Keratinocyte (primary cell): ENCODE measurements at regions not wholly inside any gene's neighbourhood (a gene's known extent, or its start where the extent isn't known, plus 50 kb on each side); places are given as distances from the start of the nearest gene placed in this dataset.

Experiments
- EZH2 ChIP-seq: IDR thresholded peaks from one replicate; pipeline ENCODE4 v1.6.1; 2012; ENCODE audit warnings: inconsistent platforms, mild to moderate bottlenecking, low read length, moderate library complexity
- TF ChIP-seq, protein P1 (sequence below), 3 experiments: IDR thresholded peaks in 1 of 3; conservative IDR thresholded peaks in 1 of 3; optimal IDR thresholded peaks in 1 of 3; 2 replicates in 2 of 3; 3 replicates in 1 of 3; pipeline versions ENCODE3 to v1.5.1; 2011; ENCODE audit warnings: low read length in 3 of 3, mild to moderate bottlenecking in 3 of 3, moderate library complexity in 2 of 3, control low read depth in 1 of 3, inconsistent platforms in 1 of 3; ENCODE audit not compliant: insufficient read depth in 2 of 3; ENCODE audit errors: extremely low read depth in 1 of 3

GRCh38 chr11:39177678-39178077, 2281.8 kb downstream of the LRRC4C start:
- TF ChIP-seq, protein P1, sequence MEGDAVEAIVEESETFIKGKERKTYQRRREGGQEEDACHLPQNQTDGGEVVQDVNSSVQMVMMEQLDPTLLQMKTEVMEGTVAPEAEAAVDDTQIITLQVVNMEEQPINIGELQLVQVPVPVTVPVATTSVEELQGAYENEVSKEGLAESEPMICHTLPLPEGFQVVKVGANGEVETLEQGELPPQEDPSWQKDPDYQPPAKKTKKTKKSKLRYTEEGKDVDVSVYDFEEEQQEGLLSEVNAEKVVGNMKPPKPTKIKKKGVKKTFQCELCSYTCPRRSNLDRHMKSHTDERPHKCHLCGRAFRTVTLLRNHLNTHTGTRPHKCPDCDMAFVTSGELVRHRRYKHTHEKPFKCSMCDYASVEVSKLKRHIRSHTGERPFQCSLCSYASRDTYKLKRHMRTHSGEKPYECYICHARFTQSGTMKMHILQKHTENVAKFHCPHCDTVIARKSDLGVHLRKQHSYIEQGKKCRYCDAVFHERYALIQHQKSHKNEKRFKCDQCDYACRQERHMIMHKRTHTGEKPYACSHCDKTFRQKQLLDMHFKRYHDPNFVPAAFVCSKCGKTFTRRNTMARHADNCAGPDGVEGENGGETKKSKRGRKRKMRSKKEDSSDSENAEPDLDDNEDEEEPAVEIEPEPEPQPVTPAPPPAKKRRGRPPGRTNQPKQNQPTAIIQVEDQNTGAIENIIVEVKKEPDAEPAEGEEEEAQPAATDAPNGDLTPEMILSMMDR (optimal IDR thresholded peaks at IDR 0.05 in 1 of 3, IDR thresholded peaks at IDR 0.05 in 1 of 3, conservative IDR thresholded peaks at IDR 0.05 in 1 of 3; ENCODE audit: extremely low read depth in 1 of 3, insufficient read depth in 2 of 3, low read length in 3 of 3): no peak
- no peak for TF ChIP-seq EZH2
